Cardiac muscle cell (in vitro differentiated cells and primary cell): ENCODE measurements at regions not wholly inside any gene's neighbourhood (a gene's known extent, or its start where the extent isn't known, plus 50 kb on each side); places are given as distances from the start of the nearest gene placed in this dataset.

Source experiments
- DNase-seq, 2 donors: peaks; one replicate each; pipeline versions ENCODE4 v3.0.0 to v3.0.0-alpha.2; 2010 to 2017; ENCODE audit warnings: low read depth in 1 of 2, low spot score in 1 of 2
- H3K27ac ChIP-seq: fragments of 200-600 bp; sonication (generic); 2 replicates; pipeline ENCODE4 v1.5.1; 2016
- H3K27me3 ChIP-seq: fragments of 200-600 bp; sonication (generic); 2 replicates; pipeline ENCODE4 v1.6.0; 2016; ENCODE audit warnings: control low read depth
- H3K36me3 ChIP-seq: fragments of 200-600 bp; sonication (generic); 2 replicates; pipeline ENCODE4 v1.5.1; 2016; ENCODE audit warnings: control low read depth
- H3K4me1 ChIP-seq: fragments of 200-600 bp; sonication (generic); 2 replicates; pipeline ENCODE4 v1.8.1; 2017; ENCODE audit warnings: low read depth, mild to moderate bottlenecking, mixed run types
- H3K4me3 ChIP-seq: fragments of 200-600 bp; sonication (generic); 2 replicates; pipeline ENCODE4 v1.5.1; 2016; ENCODE audit warnings: mild to moderate bottlenecking
- H3K9me3 ChIP-seq: fragments of 200-600 bp; sonication (generic); 2 replicates; pipeline ENCODE4 v1.5.1; 2017; ENCODE audit warnings: low read depth, mild to moderate bottlenecking, control low read depth
- TF ChIP-seq, protein P1 (sequence below): IDR thresholded peaks from 2 replicates; pipeline ENCODE4 v1.5.1; 2012; ENCODE audit warnings: low read depth, mild to moderate bottlenecking, low read length

DNA sequence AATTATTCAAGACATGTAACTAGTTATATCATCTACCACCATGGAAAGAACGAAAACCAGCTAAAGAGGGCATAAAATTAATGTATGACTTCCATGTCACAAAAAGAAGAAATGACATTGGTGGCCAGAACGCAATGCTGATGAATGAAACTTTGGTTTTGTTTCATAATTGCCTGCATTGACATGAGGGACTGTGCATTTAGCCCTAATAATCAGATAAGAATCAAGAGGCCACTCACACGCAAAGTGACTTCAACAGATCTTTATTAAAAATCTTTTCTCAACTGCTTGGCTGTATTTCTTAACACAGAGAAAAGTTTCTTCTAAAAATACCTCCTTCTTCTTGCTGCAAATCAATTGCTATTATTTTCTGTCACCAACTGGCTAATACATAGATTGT is 184.7 kb upstream of the RUNX1 start:
- no peaks in the 10 kb centered on the region for H3K9me3 ChIP-seq

DNA sequence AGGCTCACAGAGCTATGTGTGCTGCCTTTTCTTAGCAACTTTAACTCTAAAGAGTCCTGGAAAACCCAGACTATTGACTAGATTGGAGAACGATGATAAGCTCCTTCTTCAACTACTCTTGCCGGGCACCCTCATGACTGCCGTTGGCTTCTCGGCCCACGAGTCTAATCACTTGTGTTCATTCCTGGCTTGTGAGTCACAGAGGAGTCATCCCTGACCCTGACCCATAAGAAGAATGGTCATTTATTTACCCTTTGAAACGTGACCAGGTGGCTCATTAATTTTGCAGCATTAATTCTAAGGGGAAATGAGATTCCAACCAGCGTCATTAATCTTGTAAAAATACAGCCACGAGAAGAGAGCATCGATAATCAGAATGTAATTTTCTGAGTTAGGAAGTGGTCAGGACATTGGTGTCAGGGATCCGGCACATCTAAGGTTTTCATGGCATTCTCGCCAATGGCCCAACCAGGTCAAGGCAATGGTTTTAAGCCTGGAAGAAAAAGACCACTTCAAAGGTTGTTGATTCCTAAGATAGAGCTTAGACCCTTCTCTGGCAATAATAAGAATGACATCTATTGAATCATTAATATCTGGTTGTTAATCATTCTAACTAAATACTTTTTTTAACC is 183.6 kb upstream of the RUNX1 start:
- H3K27me3 ChIP-seq = peaks cover 6% of the 10 kb centered on the region
- no peak overlapping the region for H3K27ac ChIP-seq
- TF ChIP-seq, protein P1, sequence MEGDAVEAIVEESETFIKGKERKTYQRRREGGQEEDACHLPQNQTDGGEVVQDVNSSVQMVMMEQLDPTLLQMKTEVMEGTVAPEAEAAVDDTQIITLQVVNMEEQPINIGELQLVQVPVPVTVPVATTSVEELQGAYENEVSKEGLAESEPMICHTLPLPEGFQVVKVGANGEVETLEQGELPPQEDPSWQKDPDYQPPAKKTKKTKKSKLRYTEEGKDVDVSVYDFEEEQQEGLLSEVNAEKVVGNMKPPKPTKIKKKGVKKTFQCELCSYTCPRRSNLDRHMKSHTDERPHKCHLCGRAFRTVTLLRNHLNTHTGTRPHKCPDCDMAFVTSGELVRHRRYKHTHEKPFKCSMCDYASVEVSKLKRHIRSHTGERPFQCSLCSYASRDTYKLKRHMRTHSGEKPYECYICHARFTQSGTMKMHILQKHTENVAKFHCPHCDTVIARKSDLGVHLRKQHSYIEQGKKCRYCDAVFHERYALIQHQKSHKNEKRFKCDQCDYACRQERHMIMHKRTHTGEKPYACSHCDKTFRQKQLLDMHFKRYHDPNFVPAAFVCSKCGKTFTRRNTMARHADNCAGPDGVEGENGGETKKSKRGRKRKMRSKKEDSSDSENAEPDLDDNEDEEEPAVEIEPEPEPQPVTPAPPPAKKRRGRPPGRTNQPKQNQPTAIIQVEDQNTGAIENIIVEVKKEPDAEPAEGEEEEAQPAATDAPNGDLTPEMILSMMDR = no peak
- H3K9me3 ChIP-seq = no peaks in the 10 kb centered on the region
- no peaks in the 10 kb centered on the region for H3K4me1 ChIP-seq
- no peaks in the 10 kb centered on the region for H3K36me3 ChIP-seq
- DNase-seq = peak in 1 of 2 donors; percentile 81
- no peak overlapping the region for H3K4me3 ChIP-seq

More for the DNA sequence above, 184.7 kb upstream of the RUNX1 start:
- Histone ChIP-seq H3K27ac (no peak overlapping the region), H3K4me3 (no peak overlapping the region), H3K27me3 (peaks cover 6% of the 10 kb centered on the region), H3K36me3 (no peaks in the 10 kb centered on the region), H3K4me1 (no peaks in the 10 kb centered on the region)
- TF ChIP-seq, protein P1 = no peak
- DNase-seq = no peak

DNA sequence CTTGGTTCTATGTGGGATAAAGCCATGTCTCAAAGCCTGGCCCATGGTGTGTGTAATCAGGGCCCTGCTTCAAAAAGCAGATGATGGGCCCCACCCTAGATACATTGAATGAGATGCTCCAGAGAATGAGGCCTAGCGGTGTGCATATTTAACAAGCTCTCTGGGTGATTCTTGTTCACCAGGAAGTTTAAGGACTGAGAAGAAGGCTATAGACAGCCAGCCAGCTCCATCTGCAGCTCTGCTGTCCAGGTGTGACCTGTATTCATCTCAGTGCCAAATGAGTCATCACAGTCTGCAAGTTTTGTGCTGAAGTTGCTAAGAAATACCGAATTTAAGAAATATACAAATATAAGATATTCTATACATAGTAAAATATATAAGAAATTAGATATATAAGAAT is 182.0 kb upstream of the RUNX1 start:
- TF ChIP-seq, protein P1 = no peak
- DNase-seq = no peak
- Histone ChIP-seq H3K27me3 (peaks cover 6% of the 10 kb centered on the region), H3K9me3 (no peaks in the 10 kb centered on the region), H3K4me3 (no peak overlapping the region), H3K27ac (no peak overlapping the region), H3K4me1 (no peaks in the 10 kb centered on the region), H3K36me3 (no peaks in the 10 kb centered on the region)

DNA sequence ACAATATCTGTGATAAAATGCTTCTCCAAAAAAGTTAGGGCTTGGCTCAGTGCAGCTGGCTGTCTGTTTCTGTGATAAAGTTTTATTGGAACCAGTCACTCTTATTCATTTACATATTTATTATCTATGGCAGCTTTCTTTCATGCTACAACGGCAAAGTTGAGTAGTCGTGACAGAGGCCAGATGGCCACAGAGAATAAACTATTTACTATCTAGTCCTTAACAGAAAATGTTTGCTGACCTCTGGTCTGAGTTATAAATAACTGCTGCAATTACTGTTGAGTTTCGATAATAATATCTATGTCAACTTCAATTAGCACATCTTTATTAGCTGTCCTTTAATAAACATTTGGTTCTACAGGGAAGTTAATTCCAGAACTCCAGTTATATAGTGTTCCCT is 180.2 kb upstream of the RUNX1 start:
- Histone ChIP-seq H3K27ac (no peak overlapping the region), H3K36me3 (no peaks in the 10 kb centered on the region), H3K4me3 (no peak overlapping the region), H3K4me1 (no peaks in the 10 kb centered on the region), H3K27me3 (no peaks in the 10 kb centered on the region), H3K9me3 (no peaks in the 10 kb centered on the region)
- TF ChIP-seq, protein P1 = no peak
- no peak for DNase-seq

DNA sequence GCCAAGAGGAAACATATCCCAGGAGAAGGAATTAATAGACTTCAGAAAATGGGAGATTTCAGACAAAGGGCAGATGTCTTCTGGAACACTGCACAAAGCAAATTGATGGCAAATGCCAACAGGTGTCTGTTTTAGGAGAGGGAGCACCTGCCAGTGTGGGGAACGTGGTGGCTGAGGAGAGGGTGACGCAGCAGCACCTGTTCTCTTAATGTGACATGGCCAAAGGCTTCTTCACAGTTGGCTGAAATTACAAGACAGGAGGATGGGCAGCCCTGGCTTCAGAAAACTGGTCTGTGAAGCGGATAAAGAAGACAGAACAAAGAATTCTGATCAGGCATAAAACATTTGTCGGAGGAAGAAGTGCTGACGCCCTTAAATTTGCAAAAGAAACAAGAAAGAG is 178.7 kb upstream of the RUNX1 start:
- H3K27me3 ChIP-seq = peaks cover 4% of the 10 kb centered on the region
- no peaks in the 10 kb centered on the region for H3K4me1 ChIP-seq
- H3K4me3 ChIP-seq = no peak overlapping the region
- TF ChIP-seq, protein P1 = no peak
- H3K36me3 ChIP-seq = no peaks in the 10 kb centered on the region
- DNase-seq = no peak
- no peak overlapping the region for H3K27ac ChIP-seq
- H3K9me3 ChIP-seq = no peaks in the 10 kb centered on the region
